Activated CD4-positive, alpha-beta T cell treated with anti-CD3 and anti-CD28 coated beads, Interleukin-10, Interleukin-2, amounts not matched to agents 100 ng/mL and 50 ng/mL, durations not matched to agents 16 hours and 8 hours (primary cell): ENCODE measurements at regions not wholly inside any gene's neighbourhood (a gene's known extent, or its start where the extent isn't known, plus 50 kb on each side); places are given as distances from the start of the nearest gene placed in this dataset.
"Not testable (repeated sequence)": the region's sequence is repeated elsewhere in the genome, so short reads cannot be mapped to it uniquely, and the experiment has no call there.

Experiments
- DNase-seq: peaks from one replicate; pipeline ENCODE4 v3.0.0-alpha.2; 2020

DNA sequence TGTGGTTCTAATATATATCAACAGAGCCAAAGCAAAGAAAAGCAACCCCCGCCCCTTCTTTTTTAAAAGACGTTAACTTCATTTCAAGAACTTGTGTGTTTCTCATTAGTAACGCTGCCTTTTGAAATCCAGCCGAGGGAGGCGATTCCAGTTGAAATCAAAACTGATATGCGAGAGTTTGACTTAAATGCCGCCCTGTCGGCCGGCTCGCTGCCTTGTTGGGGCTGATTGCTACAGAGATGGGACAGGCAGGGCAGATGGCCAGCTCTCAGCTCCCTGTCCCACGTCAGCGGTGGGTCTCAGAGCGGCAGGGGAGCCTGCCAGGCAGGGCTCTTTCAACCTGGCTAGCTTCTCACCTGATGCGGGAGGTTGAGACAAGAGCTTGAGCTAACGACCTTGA, 51.9 kb upstream of the ALX4 start:
- DNase-seq: no peak

DNA sequence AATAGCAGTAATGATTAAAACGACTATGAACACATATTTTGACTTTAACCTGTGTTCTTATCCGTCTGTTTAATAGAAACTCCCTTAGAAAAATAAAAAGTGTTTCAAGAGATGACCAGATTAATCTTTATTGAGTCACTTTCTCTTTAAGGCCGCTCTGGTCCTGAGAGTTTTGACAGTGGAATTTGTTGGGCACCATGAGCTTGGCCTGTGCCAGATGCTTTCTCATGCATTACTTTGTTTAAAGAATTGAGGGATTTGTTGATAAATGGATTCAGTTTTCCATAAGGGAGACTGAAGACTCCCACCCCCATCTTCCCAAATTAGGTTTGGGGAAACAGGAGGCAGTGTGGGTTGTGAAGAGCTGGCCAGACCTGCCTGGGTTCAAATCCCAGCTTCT, 53.2 kb upstream of the ALX4 start:
- DNase-seq: no peak

DNA sequence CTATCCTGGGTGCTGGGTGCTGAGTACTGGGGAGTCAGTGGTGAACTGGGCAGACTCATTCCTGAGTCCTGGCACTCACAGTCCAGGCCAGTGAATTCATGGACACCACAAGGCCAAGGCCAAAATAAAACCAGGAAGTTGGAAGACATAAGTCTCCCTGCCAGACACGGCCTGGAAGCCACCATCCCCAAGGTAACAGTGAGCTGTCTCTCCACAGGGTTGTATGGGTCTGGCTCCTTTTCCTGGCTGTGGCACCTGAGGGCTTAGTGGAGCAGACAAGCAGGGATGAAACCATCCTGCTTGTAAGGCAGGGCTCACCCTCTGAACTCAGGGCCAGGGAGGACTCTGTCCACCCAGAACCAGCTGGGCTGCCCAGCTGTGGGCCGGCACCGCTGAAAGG, 54.7 kb upstream of the ALX4 start:
- no peak for DNase-seq

DNA sequence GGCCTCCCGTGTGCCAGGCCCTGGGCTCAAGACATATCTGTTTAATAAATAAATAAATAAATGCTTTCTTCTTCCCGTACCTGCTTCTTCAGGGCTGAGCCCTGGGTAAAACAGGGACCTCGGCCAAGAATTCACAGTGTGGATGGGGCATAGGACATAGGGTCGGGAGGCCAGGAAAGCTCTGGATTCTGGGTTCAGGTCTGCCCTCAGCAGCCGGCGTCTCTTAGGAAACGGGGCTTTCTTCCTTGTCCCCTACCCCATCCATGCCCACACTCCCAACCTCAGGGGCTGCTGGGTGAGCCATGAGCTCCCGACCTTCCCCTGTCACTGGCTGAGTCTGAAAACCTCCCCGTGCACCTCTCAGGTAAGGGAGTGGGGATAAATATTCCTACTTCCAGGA, 55.7 kb upstream of the ALX4 start:
- no peak for DNase-seq

DNA sequence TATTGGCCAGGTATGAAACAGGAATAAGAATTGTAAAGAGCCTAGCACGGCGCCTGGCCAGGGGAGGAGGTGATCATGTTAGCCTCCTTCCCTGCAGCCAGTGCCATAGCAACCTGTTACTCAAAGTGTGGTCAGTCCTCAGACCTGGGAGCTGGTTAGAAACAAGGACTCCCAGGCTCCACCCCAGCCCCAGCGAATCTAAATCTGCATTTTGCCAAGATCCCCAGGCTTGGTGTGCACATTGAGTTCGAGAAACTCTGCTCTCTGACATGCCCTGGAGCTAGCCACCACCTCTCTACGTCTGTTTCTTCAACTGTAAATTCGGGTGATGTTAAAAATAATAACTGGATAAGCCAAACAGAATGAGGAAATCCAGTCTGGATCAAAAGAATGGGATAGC, 56.1 kb upstream of the ALX4 start:
- DNase-seq: no peak

DNA sequence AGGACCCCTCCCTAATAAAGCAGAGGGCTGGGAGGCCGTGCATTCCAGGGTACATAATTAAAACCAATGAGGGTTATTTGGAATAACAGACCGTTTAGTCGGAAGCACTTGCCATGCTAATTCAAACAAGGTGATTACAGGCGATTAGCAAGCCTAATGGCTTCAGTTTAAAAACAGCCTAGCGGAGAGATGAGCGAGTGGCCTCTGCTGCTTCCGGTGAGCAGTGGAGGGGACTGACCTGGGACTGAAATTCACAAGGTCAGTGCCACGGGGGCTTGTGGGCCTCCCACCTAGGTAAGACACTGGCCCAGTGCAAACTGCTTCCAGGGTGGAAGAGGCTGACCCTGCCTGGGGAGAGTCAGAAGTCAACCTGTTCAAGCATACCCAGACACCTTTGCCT, 56.8 kb upstream of the ALX4 start:
- DNase-seq: no peak

DNA sequence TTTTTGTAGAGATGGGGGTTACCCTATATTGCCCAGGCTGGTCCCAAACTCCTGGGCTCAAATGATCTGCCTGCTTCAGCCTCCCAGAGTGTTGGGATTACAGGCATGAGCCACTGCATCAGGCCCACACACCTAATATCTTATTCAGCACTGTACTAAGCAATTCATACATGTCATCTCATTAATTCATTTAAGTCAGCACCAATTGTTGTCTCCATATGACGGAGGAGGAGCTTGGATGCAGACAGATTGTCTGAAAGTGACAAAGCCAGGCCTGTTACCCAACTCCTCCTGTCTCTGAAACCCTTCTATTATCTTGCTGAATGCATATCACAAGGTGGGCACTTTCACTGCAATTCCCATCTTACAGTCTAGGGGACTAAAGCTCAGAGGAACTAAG, 57.5 kb upstream of the ALX4 start:
- no peak for DNase-seq

DNA sequence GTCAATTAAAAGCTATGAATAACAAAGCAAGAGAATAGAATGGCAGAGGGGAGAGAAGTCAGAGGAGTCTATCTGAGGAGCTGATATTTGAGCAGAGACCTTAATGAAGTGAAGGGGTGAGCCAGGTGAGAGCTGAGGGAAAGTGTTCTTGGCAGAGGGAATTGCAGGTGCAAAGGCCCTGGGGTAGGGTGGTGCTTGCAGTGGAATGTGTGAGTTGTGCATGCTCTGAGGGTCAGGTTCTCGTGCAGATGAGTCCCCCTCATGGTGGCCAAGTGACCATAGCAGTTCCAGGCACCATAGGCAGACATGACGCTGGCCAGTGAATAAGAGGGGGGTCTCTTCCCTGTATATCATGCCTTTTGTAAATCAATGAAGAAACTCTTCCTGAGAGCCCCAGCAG, 58.9 kb upstream of the ALX4 start:
- DNase-seq: no peak

DNA sequence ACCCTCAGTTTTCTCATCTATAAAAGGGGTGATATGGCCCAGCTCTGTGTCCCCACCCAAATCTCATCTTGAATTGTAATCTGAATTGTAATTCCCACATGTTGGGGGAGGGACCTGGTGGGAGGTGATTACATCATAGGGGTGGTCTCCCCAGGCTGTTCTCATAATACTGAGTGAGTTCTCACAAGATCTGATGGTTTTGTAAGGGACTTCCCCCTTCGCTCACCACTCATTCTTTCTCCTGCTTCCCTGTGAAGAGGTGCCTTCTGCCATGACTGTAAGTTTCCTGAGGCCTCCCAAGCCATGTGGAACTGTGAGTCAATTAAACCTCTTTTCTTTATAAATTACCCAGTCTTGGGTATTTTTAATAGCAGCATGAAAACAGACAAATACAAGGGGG, 61.1 kb upstream of the ALX4 start:
- DNase-seq: not testable (repeated sequence)

DNA sequence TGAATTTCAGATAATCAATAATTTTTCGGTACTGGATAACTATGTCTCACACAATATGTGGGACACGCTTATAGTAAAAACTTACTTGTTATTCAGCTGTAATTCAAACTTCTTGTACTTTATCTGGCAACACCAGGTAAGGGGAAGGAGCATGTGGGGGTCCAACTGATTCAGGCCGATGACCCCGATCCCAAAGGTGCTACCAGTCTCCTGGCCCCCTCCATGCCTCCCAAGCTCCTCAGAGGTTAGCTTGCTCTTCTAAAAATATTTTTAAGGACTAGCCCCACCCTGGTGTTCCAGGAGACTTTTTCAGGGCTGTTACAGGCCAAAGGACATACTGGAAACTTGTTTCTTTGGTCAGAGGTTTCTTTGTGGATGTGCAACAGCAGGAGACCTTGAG, 61.8 kb upstream of the ALX4 start:
- DNase-seq: no peak

DNA sequence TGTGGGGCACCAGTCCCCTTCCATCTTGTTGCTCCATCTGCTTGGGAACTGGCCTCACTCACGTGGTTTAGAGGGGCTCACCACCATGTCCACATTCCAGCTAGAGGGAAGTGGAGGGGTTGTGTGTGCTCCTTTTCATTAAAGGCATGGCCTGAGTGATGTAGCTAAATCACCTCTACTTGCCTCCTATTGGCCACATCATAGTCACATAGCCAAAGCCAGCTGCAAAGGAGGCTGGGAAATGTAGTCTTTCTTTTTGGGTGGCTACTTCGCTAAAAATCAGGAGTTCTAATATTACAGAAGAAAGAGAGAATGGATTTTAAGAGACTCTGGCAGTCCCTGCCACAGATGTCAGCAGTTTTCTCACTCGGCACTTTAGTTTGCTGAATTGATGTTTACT, 63.0 kb upstream of the ALX4 start:
- DNase-seq: no peak

DNA sequence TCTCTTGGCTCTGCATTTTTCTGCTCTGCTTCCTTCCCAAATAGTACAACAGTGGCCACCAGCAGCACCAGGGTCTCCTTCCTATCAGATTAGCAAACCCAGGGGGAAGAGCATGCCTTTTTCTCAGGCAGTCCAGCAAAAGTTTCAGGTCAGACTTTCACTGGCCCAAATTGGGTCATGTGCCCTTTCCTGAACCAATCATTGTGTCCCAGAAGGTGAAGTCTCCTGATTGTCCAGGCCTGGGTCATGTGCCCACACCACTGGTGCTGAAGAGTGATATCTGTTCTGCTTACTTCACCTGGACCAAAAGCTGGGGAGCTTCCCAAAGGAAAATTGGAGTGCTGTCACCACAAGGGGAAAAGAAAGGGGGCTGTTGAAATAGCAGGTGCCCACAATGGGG, 64.1 kb upstream of the ALX4 start:
- DNase-seq: no peak

DNA sequence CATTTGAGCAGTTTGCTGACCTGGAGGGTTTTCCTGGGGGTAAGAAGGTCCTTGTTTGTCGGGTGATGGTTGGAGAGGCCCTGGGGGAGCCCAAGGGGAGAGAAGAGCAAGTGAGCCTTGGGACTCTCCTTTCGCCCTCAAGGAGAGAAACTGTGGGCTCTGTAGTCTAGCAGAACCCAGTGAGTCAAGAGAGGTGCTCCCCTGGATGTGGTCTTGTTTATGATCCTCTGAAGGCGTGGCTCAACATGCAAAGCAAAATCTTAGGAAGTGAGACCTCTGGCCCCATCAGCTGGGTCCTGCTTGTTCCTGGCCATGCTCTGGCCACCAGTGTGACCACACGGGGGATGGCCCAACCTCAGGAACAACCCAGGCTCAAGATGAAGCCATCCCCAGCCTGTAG, 66.5 kb upstream of the ALX4 start:
- no peak for DNase-seq

DNA sequence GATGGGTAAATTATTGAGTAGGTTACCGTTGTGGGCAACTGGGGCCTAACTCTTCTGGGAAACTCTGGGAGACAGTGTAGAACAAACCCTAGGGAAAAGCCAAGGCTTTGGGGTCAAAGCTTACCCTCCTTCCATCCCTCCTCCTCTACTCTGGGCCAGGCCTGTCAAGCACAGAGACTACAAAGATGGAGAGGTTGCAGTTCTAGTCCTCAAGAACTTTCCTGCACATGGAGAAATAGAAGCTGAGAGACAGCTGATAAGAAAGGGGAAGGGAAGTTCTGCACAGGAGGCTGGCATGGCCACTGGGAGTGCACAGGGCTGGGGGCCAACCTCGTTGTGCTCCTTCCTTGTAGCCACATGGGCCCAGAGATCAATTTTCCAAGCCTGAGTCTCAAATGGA, 67.2 kb upstream of the ALX4 start:
- no peak for DNase-seq

DNA sequence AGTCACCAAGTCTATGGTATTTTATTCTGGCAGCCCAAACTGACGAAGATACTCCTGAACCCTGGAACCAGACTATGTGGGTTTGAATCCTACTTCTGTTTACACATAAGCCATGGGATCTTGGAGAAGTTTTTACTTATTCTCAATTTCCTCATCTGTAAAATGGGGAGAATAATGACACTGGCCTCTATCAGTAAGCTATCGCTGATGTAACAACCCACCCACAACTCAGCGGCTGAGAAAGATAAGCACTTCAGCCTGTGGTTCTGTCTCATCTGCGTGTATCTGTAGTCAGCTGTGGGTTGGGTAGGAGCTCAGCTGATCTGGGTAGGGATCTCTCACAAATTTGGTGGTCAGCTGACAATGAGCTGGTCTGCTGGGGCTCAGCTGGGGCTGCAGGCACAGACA, 68.0 kb upstream of the ALX4 start:
- DNase-seq: no peak

DNA sequence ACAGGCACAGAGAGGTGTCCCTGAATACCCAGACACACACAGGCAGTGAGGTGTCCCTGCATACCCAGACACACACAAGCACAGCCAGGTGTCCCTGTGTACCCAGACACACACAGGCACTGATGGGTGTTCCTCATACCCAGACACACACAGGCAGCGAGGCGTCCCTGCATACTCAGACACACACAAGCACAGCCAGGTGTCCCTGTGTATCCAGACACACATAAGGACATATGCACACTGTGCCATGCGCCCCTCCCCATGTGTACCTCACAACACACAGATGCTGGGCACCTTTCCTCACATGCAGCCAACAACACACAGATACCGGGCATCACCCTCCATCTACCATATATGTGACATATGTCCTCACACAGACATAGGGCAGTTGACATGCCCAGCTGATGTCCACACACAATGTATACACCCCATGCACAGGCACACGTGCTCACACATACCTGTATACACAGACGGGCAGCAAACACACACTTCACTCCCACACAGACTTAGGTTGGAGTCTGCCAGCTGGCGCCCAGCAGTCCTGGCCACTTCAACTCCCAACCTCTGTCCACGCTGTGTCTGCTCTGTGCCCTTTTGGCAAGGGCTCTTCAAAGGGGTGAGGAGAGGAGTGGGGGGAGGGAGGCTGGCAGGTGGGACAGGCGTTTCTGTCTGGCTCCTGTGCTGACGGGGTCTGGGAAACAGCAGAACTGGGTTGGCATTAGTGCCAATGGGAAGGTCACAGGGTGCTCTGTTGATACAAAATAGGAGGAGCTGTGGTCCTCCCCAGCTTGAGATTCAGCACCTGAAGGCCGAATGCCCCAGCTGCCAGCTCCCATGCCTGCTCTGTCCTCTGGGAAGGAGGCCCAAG, 69.4 kb upstream of the ALX4 start:
- no peak for DNase-seq

DNA sequence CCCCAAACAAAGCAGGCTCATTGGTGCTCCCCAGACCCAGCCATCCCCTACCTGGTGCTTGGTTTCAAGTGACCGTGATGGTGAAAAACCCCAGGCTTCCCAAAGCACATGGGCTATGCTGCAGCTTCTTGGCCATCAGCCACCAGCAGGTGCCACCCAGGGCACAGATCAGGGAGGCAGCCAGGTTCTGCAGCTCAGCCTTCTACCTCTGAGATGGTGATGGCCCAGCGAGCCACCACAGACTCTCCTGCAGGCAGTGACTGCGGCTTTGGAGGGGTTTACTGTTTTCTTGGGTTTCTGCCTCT, 70.0 kb upstream of the ALX4 start:
- DNase-seq: no peak

DNA sequence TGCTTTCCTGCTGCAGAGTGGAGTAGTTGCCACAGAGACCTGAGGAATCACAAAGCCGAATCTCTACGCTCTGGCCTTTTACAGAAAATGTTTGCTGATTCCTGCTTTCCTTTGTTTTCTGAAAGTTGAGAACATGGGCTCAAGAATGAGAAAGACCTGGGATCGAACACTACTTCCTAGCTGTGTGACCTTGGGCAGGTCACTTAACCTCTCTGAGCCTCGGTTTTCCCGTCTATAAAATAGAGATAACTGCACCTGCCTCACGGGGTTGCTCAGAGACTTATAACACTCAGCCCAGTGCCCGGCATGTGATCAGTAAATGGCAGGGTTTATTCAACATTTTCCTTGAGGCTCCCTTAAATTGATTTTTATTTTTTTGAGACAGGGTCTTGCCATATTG, 70.9 kb upstream of the ALX4 start:
- DNase-seq: no peak

DNA sequence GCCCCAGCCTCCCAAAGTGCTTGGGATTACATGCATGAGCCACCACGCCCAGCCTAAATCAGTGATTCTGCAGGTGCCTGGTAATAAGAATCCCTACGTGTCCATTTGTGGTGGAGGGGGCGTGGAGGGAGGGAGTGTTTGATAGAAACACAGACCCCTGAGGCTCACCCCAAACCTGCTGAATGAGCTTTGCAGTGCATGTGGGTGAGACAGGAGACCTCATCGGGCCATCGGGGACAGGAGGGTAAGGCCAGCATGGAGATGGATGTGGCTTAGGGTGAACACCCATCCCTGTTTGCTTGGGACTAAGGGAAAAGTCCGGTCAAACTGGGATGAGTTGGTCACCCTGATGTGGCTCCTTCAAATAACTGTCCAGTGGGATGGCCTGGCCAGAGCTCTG, 71.3 kb upstream of the ALX4 start:
- DNase-seq: no peak

DNA sequence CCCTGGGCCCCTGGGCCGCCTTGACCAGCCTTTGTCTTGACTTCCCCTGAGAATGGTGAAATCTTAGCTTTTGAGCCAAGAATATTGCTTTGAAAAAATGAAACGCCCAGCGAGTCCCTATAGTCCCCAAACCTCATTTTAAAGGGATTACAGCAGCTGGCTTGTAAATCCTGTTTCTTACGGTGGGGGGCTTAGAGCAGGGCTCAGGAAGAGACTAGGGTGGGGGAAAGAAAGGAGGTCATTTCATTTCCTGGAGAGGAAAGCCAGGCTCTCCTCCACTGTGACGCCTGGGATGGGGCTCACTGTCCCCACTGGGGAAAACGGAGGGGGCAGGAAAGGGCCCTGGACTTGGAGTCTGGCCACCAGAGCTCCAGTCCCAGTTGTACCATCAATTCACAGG, 72.2 kb upstream of the ALX4 start:
- no peak for DNase-seq

DNA sequence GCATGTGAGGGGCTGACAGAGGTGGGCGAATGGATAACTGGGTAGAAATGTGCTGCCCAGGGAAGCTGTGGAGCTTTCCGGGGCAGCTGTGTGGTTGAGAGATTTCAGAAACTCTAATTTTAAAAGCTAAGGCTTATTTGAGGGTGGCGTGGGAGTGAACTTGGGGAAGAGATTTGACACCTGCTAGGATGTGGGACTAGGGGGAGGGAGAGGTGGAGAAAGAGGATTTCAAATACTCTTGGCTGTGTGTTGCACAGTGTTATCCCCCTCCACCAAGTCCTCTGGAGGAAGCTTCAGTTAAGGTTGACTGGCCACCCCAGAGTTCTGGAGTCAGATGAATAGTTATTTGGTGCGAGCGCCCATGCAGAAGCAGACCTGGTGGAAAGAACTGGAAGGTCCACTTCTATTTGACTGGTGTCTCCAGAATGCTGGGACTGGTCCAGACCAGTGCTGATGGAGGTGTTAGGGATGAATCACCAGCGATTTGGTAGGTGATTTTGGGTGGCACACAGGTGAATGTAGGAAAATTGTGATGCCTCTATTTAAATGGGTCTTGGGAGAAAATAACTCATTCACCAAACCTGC, 72.8 kb upstream of the ALX4 start:
- DNase-seq: no peak

DNA sequence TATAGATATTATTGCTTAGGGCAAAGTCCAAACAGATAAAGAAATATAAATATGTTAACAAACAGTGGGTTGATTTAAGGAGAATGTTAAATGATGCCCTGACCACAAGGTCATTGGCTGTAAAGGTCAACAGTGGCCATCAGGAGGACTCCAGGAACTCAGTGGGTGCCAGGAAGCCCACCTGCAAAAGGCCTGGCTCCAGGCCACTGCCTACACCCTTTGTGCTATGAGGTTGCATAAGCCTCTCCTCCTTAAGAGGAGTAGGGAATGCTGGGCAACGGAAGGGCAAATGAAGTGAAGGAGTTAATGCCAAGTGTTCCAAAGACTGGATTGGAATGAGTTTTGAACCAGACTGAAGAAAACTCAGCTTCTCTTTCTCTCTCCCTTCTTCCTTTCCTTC, 73.3 kb upstream of the ALX4 start:
- no peak for DNase-seq

DNA sequence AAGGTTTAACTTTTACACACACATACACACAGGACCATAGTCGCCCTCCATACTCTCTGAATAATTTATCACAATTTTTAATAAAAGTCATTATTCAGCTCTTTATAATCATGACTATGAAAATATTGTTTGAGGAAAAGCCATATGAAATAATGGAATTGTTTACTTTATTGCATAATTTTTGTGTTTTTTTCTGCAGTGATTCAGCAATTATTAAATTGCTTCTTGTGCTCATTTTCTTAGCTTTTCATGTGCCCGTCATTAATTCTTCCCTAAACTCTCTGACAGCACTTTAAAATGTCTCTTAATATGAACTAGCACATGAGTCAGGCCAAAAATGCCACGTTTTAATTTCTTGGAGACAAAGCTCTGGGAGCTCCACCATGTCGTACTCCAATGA, 77.5 kb upstream of the ALX4 start:
- no peak for DNase-seq

DNA sequence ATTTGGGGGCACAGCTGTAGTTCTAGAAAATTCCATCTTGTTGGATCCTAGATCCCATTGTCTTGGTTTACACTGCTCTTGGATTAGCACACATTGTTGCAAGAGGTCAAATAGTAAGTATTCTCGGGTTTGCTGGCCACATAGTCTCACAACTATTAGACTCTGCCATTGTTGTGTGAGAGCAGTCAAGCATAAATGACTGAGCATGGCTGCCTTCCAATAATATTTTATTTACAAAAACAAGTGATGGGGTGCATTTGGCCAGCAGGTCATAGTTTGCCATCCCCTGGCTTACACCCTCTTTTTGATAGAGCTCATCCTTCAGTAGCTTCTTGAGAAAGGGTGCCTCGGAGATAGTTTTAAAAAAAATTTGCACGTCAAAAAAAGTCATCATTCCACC, 77.9 kb upstream of the ALX4 start:
- DNase-seq: no peak
